ENCODE measurements at regions not wholly inside any gene's neighbourhood (a gene's known extent, or its start where the extent isn't known, plus 50 kb on each side); places are given as distances from the start of the nearest gene placed in this dataset. TPM values are rescaled to one million over a fixed set of nuclear protein-coding genes. Genes with fewer than 3 reads are reported as not detected.
"Not testable (repeated sequence)": the region's sequence is repeated elsewhere in the genome, so short reads cannot be mapped to it uniquely, and the experiment has no call there.

DNA sequence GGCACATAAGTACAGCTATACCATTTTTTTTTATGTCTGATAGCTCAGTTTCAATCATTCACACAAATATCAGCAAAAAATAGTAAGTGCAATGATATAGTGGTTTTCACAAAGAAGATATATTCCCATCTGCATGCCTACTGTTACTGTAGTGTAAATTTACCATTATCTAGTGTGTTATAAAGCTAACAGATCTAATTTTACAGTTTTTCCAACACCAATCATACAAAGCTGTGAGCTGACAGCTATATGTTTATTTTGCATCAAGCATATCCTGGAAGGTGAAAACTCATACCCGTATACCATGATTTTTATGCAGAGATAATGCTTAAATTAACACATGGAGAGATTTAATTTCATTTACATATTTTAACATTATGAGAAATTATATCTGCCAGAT lies 89.9 kb upstream of the HAPLN1 start:
- DNase-seq (ENCODE audit: low read depth in 2 of 3, low spot score in 2 of 3) = no peak

DNA sequence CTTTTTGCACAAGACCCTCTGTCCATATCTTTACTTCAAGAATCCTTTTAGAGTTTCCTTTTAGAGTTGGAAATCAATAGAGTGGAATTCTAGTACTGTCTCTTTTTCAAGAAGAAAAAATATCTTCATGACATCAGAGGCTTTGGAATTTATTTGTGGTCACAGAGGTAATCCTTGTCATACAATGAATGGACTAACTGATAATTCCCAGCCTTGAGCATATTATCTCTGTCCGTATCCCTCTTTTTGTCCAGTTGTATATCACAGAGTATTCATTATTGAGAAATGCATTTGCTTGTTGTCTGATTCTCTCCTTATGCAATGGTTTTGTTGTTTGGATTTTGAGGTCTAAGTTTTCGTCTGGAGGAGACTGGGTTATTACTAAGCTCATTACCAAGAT lies 82.0 kb upstream of the HAPLN1 start:
- no peak for DNase-seq (ENCODE audit: low read depth in 2 of 3, low spot score in 2 of 3)

DNA sequence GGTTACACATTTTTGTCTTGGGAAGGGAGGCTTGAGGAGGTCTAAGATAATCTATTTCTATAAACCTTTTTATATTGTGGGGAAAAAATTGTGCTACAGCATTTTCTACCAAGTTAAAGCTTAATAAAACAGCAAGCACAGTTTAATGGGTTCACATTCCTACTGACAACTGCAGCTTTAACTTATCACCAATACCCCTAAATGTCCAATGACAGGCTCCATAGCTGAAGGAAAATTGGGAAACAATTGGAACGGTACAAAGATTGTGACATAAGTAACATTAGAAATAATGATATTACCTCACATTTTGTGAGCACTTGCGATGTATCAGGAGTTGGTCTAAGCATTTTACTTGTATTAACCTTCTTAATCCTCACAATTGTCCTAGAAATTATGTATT lies 79.5 kb upstream of the HAPLN1 start:
- DNase-seq (ENCODE audit: low read depth in 2 of 3, low spot score in 2 of 3) = no peak

GRCh38 chr5:83799020-83799419 lies 78.4 kb upstream of the HAPLN1 start:
- not testable (repeated sequence) for DNase-seq (ENCODE audit: low read depth in 2 of 3, low spot score in 2 of 3)

GRCh38 chr5:83789371-83789770 lies 68.7 kb upstream of the HAPLN1 start:
- DNase-seq (ENCODE audit: low read depth in 2 of 3, low spot score in 2 of 3) = no peak

DNA sequence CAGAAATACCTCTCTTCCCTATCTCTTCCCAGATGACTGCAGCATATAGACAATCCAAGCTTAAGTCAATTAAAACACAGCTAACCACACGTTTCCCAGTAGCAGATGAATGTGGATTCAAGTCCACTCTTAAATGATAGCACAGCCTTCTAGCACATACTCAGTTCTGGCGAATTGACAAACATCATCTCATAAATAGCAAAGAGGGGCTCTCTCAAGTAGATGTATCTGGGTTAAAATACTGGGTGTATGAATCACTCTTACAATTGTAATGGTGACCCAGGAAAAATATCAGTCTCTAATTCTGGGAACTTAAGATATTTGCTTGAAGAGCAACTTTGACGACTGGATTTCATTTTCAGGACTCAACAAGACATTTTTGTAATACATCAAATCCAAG lies 67.0 kb upstream of the HAPLN1 start:
- DNase-seq (ENCODE audit: low read depth in 2 of 3, low spot score in 2 of 3) = no peak

GRCh38 chr5:83785176-83785668 lies 64.6 kb upstream of the HAPLN1 start:
- no peak for DNase-seq (ENCODE audit: low read depth in 2 of 3, low spot score in 2 of 3)

DNA sequence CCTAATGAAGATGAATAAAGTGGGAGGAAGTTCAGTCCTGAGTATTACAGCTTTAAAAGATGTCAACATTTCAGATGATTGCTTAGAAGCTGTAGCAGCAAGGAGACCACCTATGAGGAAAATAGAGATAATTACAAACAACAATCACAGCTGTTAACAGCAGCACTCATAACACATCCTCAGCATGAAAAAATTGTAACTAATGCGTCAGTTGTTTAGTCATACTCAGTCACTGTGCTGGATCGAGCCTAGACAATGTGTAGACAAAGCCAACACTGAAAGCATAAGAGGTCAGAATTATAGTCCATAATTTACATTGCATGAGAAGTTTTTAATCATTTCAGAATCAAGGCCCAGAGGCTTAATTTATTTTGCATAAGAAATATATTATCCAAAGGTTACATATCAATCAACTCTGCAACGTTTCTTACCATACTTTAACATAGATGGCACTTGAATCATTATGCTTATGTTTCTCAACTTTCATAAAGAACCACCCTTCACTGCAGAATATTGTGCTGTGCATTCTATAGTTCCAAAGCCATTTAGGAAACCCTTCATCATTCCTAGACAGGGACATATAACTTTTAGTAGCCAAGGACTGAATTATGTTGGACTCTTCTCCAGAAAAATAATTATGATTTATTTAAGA lies 60.2 kb upstream of the HAPLN1 start:
- DNase-seq (ENCODE audit: low read depth in 2 of 3, low spot score in 2 of 3) = no peak

- no peak for DNase-seq (ENCODE audit: low read depth in 2 of 3, low spot score in 2 of 3)
These were observed 57.2 kb upstream of the HAPLN1 start for GRCh38 chr5:83777856-83778255.

GRCh38 chr5:83776437-83777031 lies 55.9 kb upstream of the HAPLN1 start:
- no peak for DNase-seq (ENCODE audit: low read depth in 2 of 3, low spot score in 2 of 3)

Small RNA genes lying in the stretch of these regions (small RNA-seq; reads per million reads assigned to genes)
- not detected for gene RNU4-11P

Data from hematopoietic multipotent progenitor cell (in vitro differentiated cells).